ENCODE measurements at regions not wholly inside any gene's neighbourhood (a gene's known extent, or its start where the extent isn't known, plus 50 kb on each side); places are given as distances from the start of the nearest gene placed in this dataset.
"Not testable (repeated sequence)": the region's sequence is repeated elsewhere in the genome, so short reads cannot be mapped to it uniquely, and the experiment has no call there.

DNA sequence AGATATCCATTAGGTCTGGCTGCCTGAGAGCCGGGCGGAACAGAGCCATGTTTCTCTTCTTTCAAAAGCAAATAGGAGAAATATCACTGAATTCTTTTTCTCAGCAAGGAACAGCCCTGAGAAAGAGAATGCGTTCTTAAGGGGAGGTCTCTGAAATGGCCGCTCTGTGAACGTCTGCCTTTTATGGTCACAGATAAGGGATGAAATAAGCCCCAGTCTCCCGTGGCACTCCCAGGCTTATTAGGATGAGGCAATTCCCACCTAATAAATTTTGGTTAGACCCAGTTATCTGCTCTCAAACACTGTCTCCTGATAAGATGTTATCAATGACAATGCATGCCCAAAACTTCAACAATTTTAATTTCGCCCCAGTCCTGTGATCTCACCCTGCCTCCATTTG, 133.4 kb upstream of the KCNJ18 start:
- DNase-seq; H3K4me1 ChIP-seq (ENCODE audit: control insufficient read depth, insufficient read depth, low read length); ATAC-seq; intact Hi-C loops (cut with DNase I); H3K9me3 ChIP-seq (ENCODE audit: control insufficient read depth, low read length); H3K27ac ChIP-seq (ENCODE audit: low read length); H3K27me3 ChIP-seq (ENCODE audit: control insufficient read depth, insufficient read depth); H3K4me3 ChIP-seq (ENCODE audit: low read length): not testable (repeated sequence)
- WGBS: 91% methylated on average over 7 of the region's 7 CpGs

- Histone ChIP-seq H3K27me3 (ENCODE audit: control insufficient read depth, insufficient read depth) (no peaks in the 10 kb centered on the region), H3K4me1 (ENCODE audit: control insufficient read depth, insufficient read depth, low read length) (no peaks in the 10 kb centered on the region), H3K27ac (ENCODE audit: low read length) (no peak overlapping the region), H3K4me3 (ENCODE audit: low read length) (no peak overlapping the region), H3K9me3 (ENCODE audit: control insufficient read depth, low read length) (no peaks in the 10 kb centered on the region)
- ATAC-seq (no peak), DNase-seq (no peak)
- intact Hi-C loops (cut with DNase I): no loop called here
- WGBS: 70% methylated on average over 3 of the region's 3 CpGs
Observed at GRCh38 chr17:21564262-21564661, 128.1 kb upstream of the KCNJ18 start.

- H3K27ac ChIP-seq (ENCODE audit: low read length); ATAC-seq; H3K9me3 ChIP-seq (ENCODE audit: control insufficient read depth, low read length); H3K4me3 ChIP-seq (ENCODE audit: low read length); H3K27me3 ChIP-seq (ENCODE audit: control insufficient read depth, insufficient read depth); DNase-seq; intact Hi-C loops (cut with DNase I); H3K4me1 ChIP-seq (ENCODE audit: control insufficient read depth, insufficient read depth, low read length): not testable (repeated sequence)
- WGBS: 88% methylated on average over 6 of the region's 6 CpGs
Observed at GRCh38 chr17:21564757-21565156, 127.6 kb upstream of the KCNJ18 start.

- ATAC-seq; H3K9me3 ChIP-seq (ENCODE audit: control insufficient read depth, low read length); H3K27ac ChIP-seq (ENCODE audit: low read length); H3K4me1 ChIP-seq (ENCODE audit: control insufficient read depth, insufficient read depth, low read length); H3K27me3 ChIP-seq (ENCODE audit: control insufficient read depth, insufficient read depth); intact Hi-C loops (cut with DNase I); H3K4me3 ChIP-seq (ENCODE audit: low read length); DNase-seq: not testable (repeated sequence)
- 67% methylated on average over 2 of the region's 2 CpGs for WGBS
Observed at GRCh38 chr17:21570427-21570826, 121.9 kb upstream of the KCNJ18 start.

DNA sequence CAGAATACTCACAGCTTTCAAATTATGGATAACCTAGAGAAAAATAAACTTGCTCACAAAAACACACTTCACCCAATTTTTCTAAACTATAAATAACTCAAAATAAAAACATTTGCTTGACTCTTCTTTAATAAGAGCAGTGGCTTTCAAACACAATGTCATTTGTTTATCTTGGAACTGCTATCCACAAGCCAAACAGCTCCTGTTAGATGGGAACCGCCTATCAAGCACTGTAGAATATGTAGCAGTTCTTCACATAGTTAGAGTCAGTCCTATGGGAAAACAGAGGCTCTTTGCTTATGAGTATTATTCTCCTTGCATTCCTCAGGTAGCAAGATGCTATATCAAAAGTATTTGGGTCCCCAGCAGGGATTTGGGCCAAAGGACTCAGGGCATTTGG, 120.2 kb upstream of the KCNJ18 start:
- ATAC-seq: peak in 1 of 2 donors; percentile 45
- H3K9me3 ChIP-seq (ENCODE audit: control insufficient read depth, low read length); H3K4me3 ChIP-seq (ENCODE audit: low read length); H3K27ac ChIP-seq (ENCODE audit: low read length); intact Hi-C loops (cut with DNase I); H3K4me1 ChIP-seq (ENCODE audit: control insufficient read depth, insufficient read depth, low read length); H3K27me3 ChIP-seq (ENCODE audit: control insufficient read depth, insufficient read depth); DNase-seq: not testable (repeated sequence)
- WGBS: 52% methylated on average over 1 of the region's 1 CpG

DNA sequence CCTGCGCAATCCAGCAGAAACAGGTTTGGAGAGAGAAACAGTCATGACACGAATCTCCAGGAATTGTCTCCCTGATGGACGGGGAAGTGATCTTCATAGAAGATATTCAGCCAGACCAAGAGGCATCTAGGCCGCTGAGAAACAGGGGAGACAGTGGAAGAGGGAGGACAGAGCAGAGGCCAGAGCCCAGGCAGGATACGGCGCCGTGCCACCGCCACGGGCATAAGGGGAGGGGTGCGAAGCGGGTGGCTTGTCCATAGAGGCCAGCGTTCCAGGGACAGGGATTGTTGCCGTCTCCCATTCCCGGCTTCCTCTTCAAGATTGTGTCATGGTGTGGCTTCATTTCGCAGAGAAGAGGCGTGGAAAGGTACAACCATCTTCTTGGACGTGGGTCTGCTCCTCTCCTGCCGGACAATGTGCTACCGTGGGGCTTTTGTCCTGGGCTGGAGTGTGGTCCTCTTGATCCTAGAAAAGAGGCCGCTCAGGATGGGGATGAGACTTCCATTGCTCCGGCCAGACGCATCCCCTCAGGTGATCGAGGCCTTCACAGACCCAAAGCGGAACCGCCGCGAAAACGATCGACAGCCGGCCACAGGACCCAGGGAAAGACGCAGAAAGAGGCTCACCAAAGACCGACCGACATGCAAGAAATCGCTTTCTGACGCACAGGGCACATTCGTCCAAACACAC, 118.9 kb upstream of the KCNJ18 start:
- DNase-seq: peak in 1 of 3 donors; percentile 34
- H3K27me3 ChIP-seq (ENCODE audit: control insufficient read depth, insufficient read depth); H3K27ac ChIP-seq (ENCODE audit: low read length); intact Hi-C loops (cut with DNase I); ATAC-seq; H3K9me3 ChIP-seq (ENCODE audit: control insufficient read depth, low read length); H3K4me1 ChIP-seq (ENCODE audit: control insufficient read depth, insufficient read depth, low read length): not testable (repeated sequence)
- WGBS: 80% methylated on average over 36 of the region's 36 CpGs
- peak overlapping the region; percentile 48 for H3K4me3 ChIP-seq (ENCODE audit: low read length)

DNA sequence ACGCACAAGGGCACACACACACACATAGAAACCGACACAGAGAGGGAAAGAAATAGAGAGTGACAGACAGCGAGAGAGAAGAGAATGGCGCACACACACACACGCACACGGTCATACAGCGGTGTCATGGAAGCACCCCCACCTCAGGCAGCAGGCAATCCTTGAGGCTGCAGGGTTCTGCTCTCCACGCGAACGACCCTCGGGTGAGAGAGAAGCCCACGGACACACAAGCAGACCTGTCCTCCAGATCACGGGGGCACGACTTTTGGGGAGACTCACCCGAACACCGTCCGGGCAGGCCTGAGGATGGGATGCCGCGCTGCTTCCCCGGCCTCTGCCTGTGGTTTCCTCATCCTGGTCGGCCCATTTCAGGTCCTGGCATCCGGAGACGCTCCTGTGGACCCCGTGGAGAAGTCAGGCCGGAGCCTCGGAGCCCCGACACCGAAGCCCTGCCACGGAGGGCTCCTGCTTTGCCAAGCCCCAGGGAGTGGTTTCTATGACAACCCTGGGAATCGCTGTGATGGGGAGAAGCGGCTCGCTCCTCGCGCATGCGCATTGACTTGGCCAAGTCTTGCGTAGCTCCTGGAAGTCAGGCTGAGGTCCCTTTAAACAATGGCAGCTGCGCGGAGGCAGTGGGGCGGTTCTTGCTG, 118.2 kb upstream of the KCNJ18 start:
- no peaks in the 10 kb centered on the region for H3K27me3 ChIP-seq (ENCODE audit: control insufficient read depth, insufficient read depth)
- peak overlapping the region; percentile 48 for H3K4me3 ChIP-seq (ENCODE audit: low read length)
- H3K4me1 ChIP-seq (ENCODE audit: control insufficient read depth, insufficient read depth, low read length): no peaks in the 10 kb centered on the region
- intact Hi-C loops (cut with DNase I): no loop called here
- peak; percentile 84 to 93 (median 92) for DNase-seq
- H3K27ac ChIP-seq (ENCODE audit: low read length): no peak overlapping the region
- no peaks in the 10 kb centered on the region for H3K9me3 ChIP-seq (ENCODE audit: control insufficient read depth, low read length)
- peak; percentile 93 to 94 for ATAC-seq
- WGBS: 33% methylated on average over 38 of the region's 39 CpGs

- H3K27me3 ChIP-seq (ENCODE audit: control insufficient read depth, insufficient read depth); H3K27ac ChIP-seq (ENCODE audit: low read length); intact Hi-C loops (cut with DNase I); H3K9me3 ChIP-seq (ENCODE audit: control insufficient read depth, low read length); ATAC-seq; DNase-seq; H3K4me1 ChIP-seq (ENCODE audit: control insufficient read depth, insufficient read depth, low read length): not testable (repeated sequence)
- peak overlapping the region; percentile 35 for H3K4me3 ChIP-seq (ENCODE audit: low read length)
- 58% methylated on average over 8 of the region's 16 CpGs for WGBS
Observed at GRCh38 chr17:21574611-21575255, 117.6 kb upstream of the KCNJ18 start.

DNA sequence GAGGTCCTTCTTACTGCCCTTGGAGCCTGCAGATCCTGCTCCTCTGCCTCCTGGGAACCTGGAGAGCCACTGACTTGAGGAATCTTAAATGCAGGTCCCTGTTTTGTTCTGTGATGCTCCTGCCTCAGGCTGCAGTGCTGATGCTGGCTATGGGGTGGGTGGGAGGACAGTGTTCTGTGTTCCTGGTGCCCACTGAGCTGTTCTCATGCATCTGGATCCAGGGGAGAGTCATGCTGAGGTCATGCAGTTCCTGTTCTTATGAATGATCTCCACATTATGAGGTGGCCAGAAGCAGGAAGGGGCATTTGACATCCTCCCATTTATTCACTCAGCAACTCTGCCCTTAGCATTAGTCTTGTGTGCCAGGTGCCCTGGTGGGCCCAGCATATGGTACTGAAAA, 113.5 kb upstream of the KCNJ18 start:
- H3K4me1 ChIP-seq (ENCODE audit: control insufficient read depth, insufficient read depth, low read length); H3K27ac ChIP-seq (ENCODE audit: low read length); ATAC-seq; DNase-seq; intact Hi-C loops (cut with DNase I); H3K27me3 ChIP-seq (ENCODE audit: control insufficient read depth, insufficient read depth); H3K9me3 ChIP-seq (ENCODE audit: control insufficient read depth, low read length); H3K4me3 ChIP-seq (ENCODE audit: low read length): not testable (repeated sequence)

- no peak overlapping the region for H3K4me3 ChIP-seq (ENCODE audit: low read length)
- 92% methylated on average over 23 of the region's 23 CpGs for WGBS
- ATAC-seq (no peak), DNase-seq (peak in 1 of 3 donors; percentile 50)
- H3K9me3 ChIP-seq (ENCODE audit: control insufficient read depth, low read length): no peaks in the 10 kb centered on the region
- intact Hi-C loops (cut with DNase I): no loop called here
- no peaks in the 10 kb centered on the region for H3K27me3 ChIP-seq (ENCODE audit: control insufficient read depth, insufficient read depth)
- no peak overlapping the region for H3K27ac ChIP-seq (ENCODE audit: low read length)
- H3K4me1 ChIP-seq (ENCODE audit: control insufficient read depth, insufficient read depth, low read length): no peaks in the 10 kb centered on the region
Observed at GRCh38 chr17:21592774-21593173, 99.5 kb upstream of the KCNJ18 start.

- H3K4me1 ChIP-seq (ENCODE audit: control insufficient read depth, insufficient read depth, low read length); ATAC-seq; H3K27ac ChIP-seq (ENCODE audit: low read length); H3K27me3 ChIP-seq (ENCODE audit: control insufficient read depth, insufficient read depth); H3K9me3 ChIP-seq (ENCODE audit: control insufficient read depth, low read length); intact Hi-C loops (cut with DNase I); H3K4me3 ChIP-seq (ENCODE audit: low read length): not testable (repeated sequence)
- 86% methylated on average over 20 of the region's 20 CpGs for WGBS
- peak in 1 of 3 donors; percentile 32 for DNase-seq
Observed at GRCh38 chr17:21593452-21594105, 98.7 kb upstream of the KCNJ18 start.

Data from right cardiac atrium (tissue), 5 donors.